ENCODE measurements at regions not wholly inside any gene's neighbourhood (a gene's known extent, or its start where the extent isn't known, plus 50 kb on each side); places are given as distances from the start of the nearest gene placed in this dataset.

- ChIA-PET CTCF (ENCODE audit: partially characterized antibody) (interaction anchor here (1.1 to 2.0 kb wide), 2 partner anchors 19 to 111 kb away, joined by 5 to 6 read pairs; no protein-coding TSS in a partner anchor), POLR2A (ENCODE audit: partially characterized antibody) (interaction anchor here (3.3 kb wide), 1 partner anchor 35 kb away, joined by 11 read pairs; no protein-coding TSS in a partner anchor)
- no peaks in the 10 kb centered on the region for H3K9me3 ChIP-seq (ENCODE audit: control insufficient read depth in 1 of 2, low read length in 2 of 2)
- H3K9me3 Mint-ChIP-seq, result no peaks in the 10 kb centered on the region
- H3K36me3 Mint-ChIP-seq, result no peaks in the 10 kb centered on the region
- peaks cover 12 to 41% (median 18%) of the 10 kb centered on the region in 4 donors for H3K4me1 Mint-ChIP-seq
- H3K27ac ChIP-seq (ENCODE audit: low read depth, low read length), result no peak overlapping the region
- H3K27me3 Mint-ChIP-seq, result peaks cover 8 to 14% of the 10 kb centered on the region in 2 donors
- H3K4me3 Mint-ChIP-seq, result peak overlapping the region; percentile 82 to 97 (median 90)
- peaks cover 19% of the 10 kb centered on the region for H3K4me1 ChIP-seq (ENCODE audit: insufficient read depth, low read length)
- peak overlapping the region in 1 of 2 donors; percentile 60 for H3K4me3 ChIP-seq (ENCODE audit: low read length in 2 of 2)
- DNase-seq, result peak; percentile 35 to 59 (median 45)
- H3K27ac Mint-ChIP-seq, result peak overlapping the region in 4 of 7 donors; percentile 15 to 68 (median 46)
- intact Hi-C loops (cut with micrococcal nuclease), result loop anchor here (2.0 to 5.0 kb wide), 2 partner anchors 35 to 109 kb away; no protein-coding TSS in a partner anchor
- no peaks in the 10 kb centered on the region for H3K27me3 ChIP-seq (ENCODE audit: insufficient read depth, low read length)
- no peaks in the 10 kb centered on the region for H3K36me3 ChIP-seq (ENCODE audit: insufficient read depth, low read length)
These were observed 49.6 kb upstream of the PSD2 start for GRCh38 chr5:139745800-139746690.

Measured in CD4-positive, alpha-beta memory T cell (primary cell).